Adrenal gland (tissue), 9 donors: ENCODE measurements at regions not wholly inside any gene's neighbourhood (a gene's known extent, or its start where the extent isn't known, plus 50 kb on each side); places are given as distances from the start of the nearest gene placed in this dataset.

Source experiments
- DNase-seq, 7 donors: peaks; one replicate each; pipeline ENCODE4 v3.0.0-alpha.2; 2019 to 2020
- H3K27ac ChIP-seq, 5 donors: fragments of 200-600 bp; sonication (generic) in 4 of 5; 1 replicate in 3 of 5; 2 replicates in 2 of 5; pipeline versions ENCODE4 v1.5.1 to v1.8.0; 2016 to 2020; ENCODE audit warnings: mild to moderate bottlenecking in 1 of 5
- H3K27me3 ChIP-seq: fragments of 200-600 bp; 2 replicates; pipeline ENCODE4 v1.8.0; 2021
- H3K36me3 ChIP-seq, 2 donors: fragments of 200-600 bp; replicated peaks in 1 of 2; 1 replicate in 1 of 2; 2 replicates in 1 of 2; pipeline versions ENCODE4 v1.5.1 to v1.8.0; 2018 to 2022
- H3K4me1 ChIP-seq, 2 donors: fragments of 200-600 bp; replicated peaks in 1 of 2; 1 replicate in 1 of 2; 2 replicates in 1 of 2; pipeline versions ENCODE4 v1.5.1 to v1.8.0; 2018 to 2021
- H3K4me3 ChIP-seq, 4 donors: fragments of 200-600 bp; sonication (generic) in 3 of 4; one replicate each; pipeline ENCODE4 v1.5.1; 2016 to 2018
- H3K9me3 ChIP-seq, 3 donors: fragments of 200-600 bp; sonication (generic) in 1 of 3; replicated peaks in 1 of 3; 1 replicate in 2 of 3; 2 replicates in 1 of 3; pipeline versions ENCODE4 v1.5.1 to v1.8.0; 2016 to 2021
- POLR2A ChIP-seq, 2 donors: fragments of 450-650 bp; IDR thresholded peaks; one replicate each; pipeline ENCODE4 v1.6.1; 2017; ENCODE audit warnings: antibody characterized with exemption in 2 of 2, mild to moderate bottlenecking in 2 of 2, moderate library complexity in 1 of 2
- WGBS, 4 donors: extraction: QIAGEN DNeasy Blood & Tissue Kit in 2 of 4; methylation state at CpG; one replicate each; pipeline versions ENCODE4 v1.1.5 to v1.1.7; 2013 to 2017; 5-methylcytosine and 5-hydroxymethylcytosine counted together
- intact Hi-C, 2 donors: fragments of 100-400 bp; cut with DNase I; formaldehyde crosslinking; loops; one replicate each; pipeline versions ENCODE4 v1.14.1 to v1.15.0; 2022 to 2023
- TF ChIP-seq, protein P1 (sequence below), 6 experiments: fragments of 450-650 bp in 4 of 6; fragments of 200-600 bp in 2 of 6; sonication (generic) in 1 of 6; IDR thresholded peaks; 1 replicate in 5 of 6; 2 replicates in 1 of 6; pipeline versions ENCODE4 v1.5.1 to v1.8.0; 2016 to 2021; ENCODE audit warnings: antibody characterized with exemption in 6 of 6, mild to moderate bottlenecking in 2 of 6, moderate library complexity in 1 of 6
- donor health status: healthy with polysubstance abuse.
- donor health status: Bipolar disorder and iron deficiency.
- donor health status: DM: yes; HTN: yes; CAD: no.
- donor health status: DM: no; HTN: no; CAD: no.
- donor health status: DM: no; HTN: no; CAD: no.

- H3K9me3 ChIP-seq = no peaks in the 10 kb centered on the region
- H3K4me3 ChIP-seq = no peak overlapping the region
- H3K27ac ChIP-seq = no peak overlapping the region
- WGBS, 4 donors = 65 to 75% (median 70%) methylated on average over 5 of the region's 5 CpGs
- intact Hi-C loops = no loop called here
- no peak for DNase-seq
- H3K4me1 ChIP-seq = peaks cover 0 to under 1% of the 10 kb centered on the region in 2 donors
- no peaks in the 10 kb centered on the region for H3K36me3 ChIP-seq
- TF ChIP-seq, protein P1, sequence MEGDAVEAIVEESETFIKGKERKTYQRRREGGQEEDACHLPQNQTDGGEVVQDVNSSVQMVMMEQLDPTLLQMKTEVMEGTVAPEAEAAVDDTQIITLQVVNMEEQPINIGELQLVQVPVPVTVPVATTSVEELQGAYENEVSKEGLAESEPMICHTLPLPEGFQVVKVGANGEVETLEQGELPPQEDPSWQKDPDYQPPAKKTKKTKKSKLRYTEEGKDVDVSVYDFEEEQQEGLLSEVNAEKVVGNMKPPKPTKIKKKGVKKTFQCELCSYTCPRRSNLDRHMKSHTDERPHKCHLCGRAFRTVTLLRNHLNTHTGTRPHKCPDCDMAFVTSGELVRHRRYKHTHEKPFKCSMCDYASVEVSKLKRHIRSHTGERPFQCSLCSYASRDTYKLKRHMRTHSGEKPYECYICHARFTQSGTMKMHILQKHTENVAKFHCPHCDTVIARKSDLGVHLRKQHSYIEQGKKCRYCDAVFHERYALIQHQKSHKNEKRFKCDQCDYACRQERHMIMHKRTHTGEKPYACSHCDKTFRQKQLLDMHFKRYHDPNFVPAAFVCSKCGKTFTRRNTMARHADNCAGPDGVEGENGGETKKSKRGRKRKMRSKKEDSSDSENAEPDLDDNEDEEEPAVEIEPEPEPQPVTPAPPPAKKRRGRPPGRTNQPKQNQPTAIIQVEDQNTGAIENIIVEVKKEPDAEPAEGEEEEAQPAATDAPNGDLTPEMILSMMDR (IDR thresholded peaks at IDR 0.05) = no peak
- TF ChIP-seq POLR2A (IDR thresholded peaks at IDR 0.05) = no peak
- H3K27me3 ChIP-seq = no peaks in the 10 kb centered on the region
Observed at GRCh38 chr5:99025298-99026045, 96.7 kb upstream of the CHD1 start.

DNA sequence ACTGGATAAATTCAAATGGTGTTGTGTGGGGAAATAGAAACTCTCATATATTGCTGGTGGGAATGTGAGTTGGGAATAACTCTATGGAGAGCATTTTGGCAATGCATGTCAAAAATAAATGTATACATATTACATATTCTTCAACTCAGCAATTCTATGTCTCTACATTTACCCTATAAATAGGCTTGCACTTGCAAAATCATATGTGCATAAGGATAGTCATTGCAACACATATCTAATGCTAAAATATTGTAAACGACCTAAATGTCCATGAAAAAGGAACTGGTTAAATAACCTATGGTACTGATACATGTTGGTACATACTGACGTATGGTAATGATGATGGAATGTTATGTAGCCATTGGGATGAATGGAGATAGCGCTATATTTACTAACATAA lies 94.5 kb upstream of the CHD1 start:
- no peaks in the 10 kb centered on the region for H3K27me3 ChIP-seq
- no peaks in the 10 kb centered on the region for H3K9me3 ChIP-seq
- H3K4me3 ChIP-seq = no peak overlapping the region
- intact Hi-C loops = no loop called here
- no peak for DNase-seq
- WGBS, 4 donors = 72 to 83% (median 81%) methylated on average over 3 of the region's 3 CpGs
- H3K36me3 ChIP-seq = no peaks in the 10 kb centered on the region
- TF ChIP-seq POLR2A (IDR thresholded peaks at IDR 0.05) = no peak
- TF ChIP-seq, protein P1 (IDR thresholded peaks at IDR 0.05) = no peak
- no peak overlapping the region for H3K27ac ChIP-seq
- peaks cover 0 to 9% of the 10 kb centered on the region in 2 donors for H3K4me1 ChIP-seq

DNA sequence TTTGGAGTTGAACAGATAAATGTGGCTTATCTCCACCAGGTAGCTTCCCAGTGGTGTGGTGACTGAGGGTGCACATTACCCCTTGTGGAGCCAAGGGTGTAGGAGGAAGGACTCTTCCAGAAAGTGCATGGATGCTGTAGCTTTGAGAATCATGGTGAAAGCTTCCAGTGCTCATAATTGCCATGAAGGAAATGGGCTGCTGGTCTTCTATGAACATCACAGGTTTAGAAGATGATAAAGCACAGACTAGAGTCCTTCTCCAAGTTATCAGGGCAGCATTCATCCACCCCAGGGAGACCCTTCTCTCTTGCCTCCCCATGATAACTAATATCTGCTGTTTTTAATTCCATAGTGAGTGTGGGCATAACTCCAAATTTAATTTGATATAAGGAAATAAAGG lies 93.4 kb upstream of the CHD1 start:
- TF ChIP-seq, protein P1 (IDR thresholded peaks at IDR 0.05) = no peak
- no peak for TF ChIP-seq POLR2A (IDR thresholded peaks at IDR 0.05)

DNA sequence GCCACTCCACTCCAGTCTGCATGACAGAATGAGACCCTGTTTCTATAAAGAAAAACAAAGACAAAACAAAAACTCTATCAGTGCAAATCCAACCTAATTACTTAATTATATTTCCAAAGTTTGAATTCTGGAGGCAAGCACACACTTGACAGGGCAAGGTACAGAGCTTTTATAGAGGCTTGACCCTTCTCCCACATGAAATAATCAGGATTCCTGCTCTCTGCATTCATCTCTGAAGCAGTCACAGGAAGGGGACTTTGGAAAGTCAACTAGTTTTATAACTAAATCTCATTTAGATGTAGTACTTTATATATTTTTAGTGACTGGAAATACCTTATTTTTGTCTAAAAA lies 91.9 kb upstream of the CHD1 start:
- intact Hi-C loops = no loop called here
- no peak overlapping the region for H3K27ac ChIP-seq
- TF ChIP-seq, protein P1 (IDR thresholded peaks at IDR 0.05) = no peak
- no peak for TF ChIP-seq POLR2A (IDR thresholded peaks at IDR 0.05)

More for the DNA sequence above, 93.4 kb upstream of the CHD1 start:
- H3K9me3 ChIP-seq = no peaks in the 10 kb centered on the region
- DNase-seq = no peak
- H3K27ac ChIP-seq = no peak overlapping the region
- intact Hi-C loops = no loop called here
- no peak overlapping the region for H3K4me3 ChIP-seq
- no peaks in the 10 kb centered on the region for H3K27me3 ChIP-seq
- no peaks in the 10 kb centered on the region for H3K36me3 ChIP-seq
- H3K4me1 ChIP-seq = peaks cover 0 to 9% of the 10 kb centered on the region in 2 donors

More for the DNA sequence above, 91.9 kb upstream of the CHD1 start:
- DNase-seq = no peak
- peaks cover 0 to 9% of the 10 kb centered on the region in 2 donors for H3K4me1 ChIP-seq
- H3K36me3 ChIP-seq = no peaks in the 10 kb centered on the region
- no peaks in the 10 kb centered on the region for H3K9me3 ChIP-seq
- no peak overlapping the region for H3K4me3 ChIP-seq
- H3K27me3 ChIP-seq = no peaks in the 10 kb centered on the region
